ENCODE measurements at regions not wholly inside any gene's neighbourhood (a gene's known extent, or its start where the extent isn't known, plus 50 kb on each side); places are given as distances from the start of the nearest gene placed in this dataset.

- no peak for ATAC-seq
Measured at GRCh38 chr3:178475062-178475461, 61.2 kb upstream of the KCNMB2 start.

DNA sequence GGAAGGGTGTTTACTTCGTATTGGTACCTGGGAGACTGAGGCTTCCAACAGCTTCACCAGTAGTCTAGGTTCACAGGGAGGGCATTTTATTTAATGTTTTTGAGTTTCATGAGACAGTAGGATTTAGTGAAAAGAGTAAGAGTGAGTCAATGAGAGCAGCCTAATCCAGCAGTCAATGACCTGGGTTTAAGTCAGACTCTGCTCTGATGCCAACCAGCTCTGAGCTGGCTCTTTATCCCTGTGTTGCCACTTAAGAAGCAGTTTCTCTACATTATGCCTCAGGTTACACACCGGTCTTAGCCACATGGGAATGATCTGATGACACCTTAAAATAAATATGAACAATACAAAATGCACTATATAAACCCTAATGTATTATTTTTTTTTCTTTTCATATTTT lies 59.4 kb upstream of the KCNMB2 start:
- ATAC-seq = no peak
- TF ChIP-seq ZNF70 (CRISPR knock-in tag; IDR thresholded peaks at IDR 0.05) (no peak), PPARA (CRISPR knock-in tag; IDR thresholded peaks at IDR 0.05; ENCODE audit: borderline replicate concordance) (no peak), OSR1 (CRISPR knock-in tag; IDR thresholded peaks at IDR 0.05) (no peak), ESRRG (CRISPR knock-in tag; IDR thresholded peaks at IDR 0.05) (no peak), SNAI2 (CRISPR knock-in tag; IDR thresholded peaks at IDR 0.05) (no peak)
- TF ChIP-seq, protein P1, sequence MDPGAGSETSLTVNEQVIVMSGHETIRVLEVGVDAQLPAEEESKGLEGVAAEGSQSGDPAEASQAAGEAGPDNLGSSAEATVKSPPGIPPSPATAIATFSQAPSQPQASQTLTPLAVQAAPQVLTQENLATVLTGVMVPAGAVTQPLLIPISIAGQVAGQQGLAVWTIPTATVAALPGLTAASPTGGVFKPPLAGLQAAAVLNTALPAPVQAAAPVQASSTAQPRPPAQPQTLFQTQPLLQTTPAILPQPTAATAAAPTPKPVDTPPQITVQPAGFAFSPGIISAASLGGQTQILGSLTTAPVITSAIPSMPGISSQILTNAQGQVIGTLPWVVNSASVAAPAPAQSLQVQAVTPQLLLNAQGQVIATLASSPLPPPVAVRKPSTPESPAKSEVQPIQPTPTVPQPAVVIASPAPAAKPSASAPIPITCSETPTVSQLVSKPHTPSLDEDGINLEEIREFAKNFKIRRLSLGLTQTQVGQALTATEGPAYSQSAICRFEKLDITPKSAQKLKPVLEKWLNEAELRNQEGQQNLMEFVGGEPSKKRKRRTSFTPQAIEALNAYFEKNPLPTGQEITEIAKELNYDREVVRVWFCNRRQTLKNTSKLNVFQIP (CRISPR knock-in tag; IDR thresholded peaks at IDR 0.05; ENCODE audit: borderline replicate concordance, low read depth) = no peak

More at GRCh38 chr3:178475062-178475461, 61.2 kb upstream of the KCNMB2 start:
- TF ChIP-seq, protein P2, sequence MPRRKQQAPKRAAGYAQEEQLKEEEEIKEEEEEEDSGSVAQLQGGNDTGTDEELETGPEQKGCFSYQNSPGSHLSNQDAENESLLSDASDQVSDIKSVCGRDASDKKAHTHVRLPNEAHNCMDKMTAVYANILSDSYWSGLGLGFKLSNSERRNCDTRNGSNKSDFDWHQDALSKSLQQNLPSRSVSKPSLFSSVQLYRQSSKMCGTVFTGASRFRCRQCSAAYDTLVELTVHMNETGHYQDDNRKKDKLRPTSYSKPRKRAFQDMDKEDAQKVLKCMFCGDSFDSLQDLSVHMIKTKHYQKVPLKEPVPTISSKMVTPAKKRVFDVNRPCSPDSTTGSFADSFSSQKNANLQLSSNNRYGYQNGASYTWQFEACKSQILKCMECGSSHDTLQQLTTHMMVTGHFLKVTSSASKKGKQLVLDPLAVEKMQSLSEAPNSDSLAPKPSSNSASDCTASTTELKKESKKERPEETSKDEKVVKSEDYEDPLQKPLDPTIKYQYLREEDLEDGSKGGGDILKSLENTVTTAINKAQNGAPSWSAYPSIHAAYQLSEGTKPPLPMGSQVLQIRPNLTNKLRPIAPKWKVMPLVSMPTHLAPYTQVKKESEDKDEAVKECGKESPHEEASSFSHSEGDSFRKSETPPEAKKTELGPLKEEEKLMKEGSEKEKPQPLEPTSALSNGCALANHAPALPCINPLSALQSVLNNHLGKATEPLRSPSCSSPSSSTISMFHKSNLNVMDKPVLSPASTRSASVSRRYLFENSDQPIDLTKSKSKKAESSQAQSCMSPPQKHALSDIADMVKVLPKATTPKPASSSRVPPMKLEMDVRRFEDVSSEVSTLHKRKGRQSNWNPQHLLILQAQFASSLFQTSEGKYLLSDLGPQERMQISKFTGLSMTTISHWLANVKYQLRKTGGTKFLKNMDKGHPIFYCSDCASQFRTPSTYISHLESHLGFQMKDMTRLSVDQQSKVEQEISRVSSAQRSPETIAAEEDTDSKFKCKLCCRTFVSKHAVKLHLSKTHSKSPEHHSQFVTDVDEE (CRISPR knock-in tag; IDR thresholded peaks at IDR 0.05) = no peak
- TF ChIP-seq ISL1 (CRISPR knock-in tag; IDR thresholded peaks at IDR 0.05) (no peak), GLIS3 (CRISPR knock-in tag; IDR thresholded peaks at IDR 0.05) (no peak)

GRCh38 chr3:178479446-178479845 lies 56.8 kb upstream of the KCNMB2 start:
- ATAC-seq = no peak

DNA sequence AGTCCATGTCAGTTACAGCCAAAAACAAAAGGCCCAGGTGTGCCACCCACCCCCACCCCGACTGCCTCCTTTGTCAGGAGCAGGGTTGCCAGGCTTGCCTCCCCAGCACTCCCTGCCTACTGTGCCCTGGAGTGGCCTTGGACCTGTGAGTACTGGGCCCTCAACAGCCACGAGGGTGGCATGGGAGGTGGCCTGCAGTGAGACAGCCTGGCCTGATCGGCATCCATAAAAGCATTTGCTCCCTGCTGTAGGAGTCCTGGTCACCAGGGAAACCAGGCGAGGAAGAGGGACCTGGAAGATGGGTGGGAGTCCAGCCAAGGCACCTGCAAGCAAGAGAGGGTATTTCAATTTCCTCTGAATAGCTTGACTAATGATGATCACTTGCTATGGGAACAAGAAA lies 56.4 kb upstream of the KCNMB2 start:
- ATAC-seq = no peak
- TF ChIP-seq GLIS3 (CRISPR knock-in tag; IDR thresholded peaks at IDR 0.05) (no peak), SNAI2 (CRISPR knock-in tag; IDR thresholded peaks at IDR 0.05) (no peak), ISL1 (CRISPR knock-in tag; IDR thresholded peaks at IDR 0.05) (no peak), CSRNP3 (CRISPR knock-in tag; IDR thresholded peaks at IDR 0.05) (no peak), ZFP3 (CRISPR knock-in tag; IDR thresholded peaks at IDR 0.05) (no peak), RARB (CRISPR knock-in tag; IDR thresholded peaks at IDR 0.05) (no peak), PATZ1 (CRISPR knock-in tag; IDR thresholded peaks at IDR 0.05; ENCODE audit: borderline replicate concordance) (no peak), CREB5 (CRISPR knock-in tag; IDR thresholded peaks at IDR 0.05; ENCODE audit: low read depth) (no peak), OSR1 (CRISPR knock-in tag; IDR thresholded peaks at IDR 0.05) (no peak), ESRRG (CRISPR knock-in tag; IDR thresholded peaks at IDR 0.05) (no peak), ZNF8 (CRISPR knock-in tag; IDR thresholded peaks at IDR 0.05) (no peak), BACH2 (CRISPR knock-in tag; IDR thresholded peaks at IDR 0.05; ENCODE audit: borderline replicate concordance) (no peak), TCF4 (CRISPR knock-in tag; IDR thresholded peaks at IDR 0.05; ENCODE audit: borderline replicate concordance) (no peak), ZNF70 (CRISPR knock-in tag; IDR thresholded peaks at IDR 0.05) (no peak)
- TF ChIP-seq, protein P1 (CRISPR knock-in tag; IDR thresholded peaks at IDR 0.05; ENCODE audit: borderline replicate concordance, low read depth) = no peak
- TF ChIP-seq, protein P2 (CRISPR knock-in tag; IDR thresholded peaks at IDR 0.05) = no peak

More at GRCh38 chr3:178479446-178479845, 56.8 kb upstream of the KCNMB2 start:
- TF ChIP-seq CSRNP3 (CRISPR knock-in tag; IDR thresholded peaks at IDR 0.05) (no peak), TOX (CRISPR knock-in tag; IDR thresholded peaks at IDR 0.05; ENCODE audit: borderline replicate concordance) (no peak), ESRRG (CRISPR knock-in tag; IDR thresholded peaks at IDR 0.05) (no peak)

Measured in SK-N-SH treated with all-trans-retinoic acid at 6 μM for 48 hours (cell line).